ENCODE measurements at regions not wholly inside any gene's neighbourhood (a gene's known extent, or its start where the extent isn't known, plus 50 kb on each side); places are given as distances from the start of the nearest gene placed in this dataset.

DNA sequence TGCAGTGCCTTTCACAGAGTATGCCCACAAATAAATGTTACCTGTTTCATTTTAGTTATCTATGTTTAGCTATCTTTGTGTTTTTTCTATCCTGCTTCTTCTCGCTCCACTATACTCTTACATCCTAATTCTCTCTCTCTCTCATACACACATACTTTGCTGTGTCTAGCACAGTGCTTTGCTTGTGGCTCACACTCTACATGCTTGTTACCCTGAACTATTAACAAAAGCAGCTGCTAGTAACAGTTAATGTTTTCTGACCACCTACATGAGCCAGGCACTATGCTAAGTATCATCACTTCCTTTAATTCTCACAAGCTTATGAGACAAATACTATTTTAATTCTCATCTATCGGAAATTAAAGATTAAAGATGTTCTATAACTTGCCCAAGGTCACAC, 390.5 kb upstream of the HNRNPA3 start:
- H2AFZ ChIP-seq (ENCODE audit: low read length, unreplicated experiment): no peak overlapping the region
- no peak overlapping the region for H3K27ac ChIP-seq (ENCODE audit: low read depth, low read length)
- no peak overlapping the region for H3K4me3 ChIP-seq (ENCODE audit: low read depth, low read length)

DNA sequence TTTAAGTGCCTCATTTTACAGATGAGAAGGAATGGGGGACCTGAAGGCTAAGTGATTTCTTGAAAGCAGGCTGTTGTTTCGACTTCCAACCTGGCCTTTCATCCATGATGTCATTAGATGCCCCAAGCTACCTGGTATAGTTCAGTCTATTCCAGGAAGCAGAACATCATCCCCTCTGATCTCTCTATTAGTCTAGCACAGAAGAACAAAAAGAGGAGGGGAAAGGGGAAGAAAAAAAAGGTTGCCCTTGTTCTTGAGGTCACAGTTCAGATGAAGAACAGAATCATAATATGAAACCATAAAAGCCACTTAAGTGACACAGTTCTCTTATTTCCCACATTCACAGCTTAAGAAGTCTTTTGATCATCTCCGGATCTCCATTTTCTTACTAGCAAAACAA, 386.2 kb upstream of the HNRNPA3 start:
- no peak overlapping the region for H2AFZ ChIP-seq (ENCODE audit: low read length, unreplicated experiment)
- H3K4me1 ChIP-seq (ENCODE audit: control insufficient read depth, insufficient read depth, low read length, unreplicated experiment): no peaks in the 10 kb centered on the region
- no peak overlapping the region for H3K4me3 ChIP-seq (ENCODE audit: low read depth, low read length)
- no peaks in the 10 kb centered on the region for H3K36me3 ChIP-seq (ENCODE audit: insufficient read depth, low read length)
- peaks cover 87% of the 10 kb centered on the region for H3K27me3 ChIP-seq (ENCODE audit: insufficient read depth, low read length)
- no peaks in the 10 kb centered on the region for H3K79me2 ChIP-seq (ENCODE audit: control insufficient read depth, insufficient read depth, low read length, unreplicated experiment)
- no peak overlapping the region for H3K27ac ChIP-seq (ENCODE audit: low read depth, low read length)

More for the DNA sequence above, 390.5 kb upstream of the HNRNPA3 start:
- Histone ChIP-seq H3K4me1 (ENCODE audit: control insufficient read depth, insufficient read depth, low read length, unreplicated experiment) (no peaks in the 10 kb centered on the region), H3K36me3 (ENCODE audit: insufficient read depth, low read length) (no peaks in the 10 kb centered on the region), H3K79me2 (ENCODE audit: control insufficient read depth, insufficient read depth, low read length, unreplicated experiment) (no peaks in the 10 kb centered on the region), H3K27me3 (ENCODE audit: insufficient read depth, low read length) (peaks cover 76% of the 10 kb centered on the region)

DNA sequence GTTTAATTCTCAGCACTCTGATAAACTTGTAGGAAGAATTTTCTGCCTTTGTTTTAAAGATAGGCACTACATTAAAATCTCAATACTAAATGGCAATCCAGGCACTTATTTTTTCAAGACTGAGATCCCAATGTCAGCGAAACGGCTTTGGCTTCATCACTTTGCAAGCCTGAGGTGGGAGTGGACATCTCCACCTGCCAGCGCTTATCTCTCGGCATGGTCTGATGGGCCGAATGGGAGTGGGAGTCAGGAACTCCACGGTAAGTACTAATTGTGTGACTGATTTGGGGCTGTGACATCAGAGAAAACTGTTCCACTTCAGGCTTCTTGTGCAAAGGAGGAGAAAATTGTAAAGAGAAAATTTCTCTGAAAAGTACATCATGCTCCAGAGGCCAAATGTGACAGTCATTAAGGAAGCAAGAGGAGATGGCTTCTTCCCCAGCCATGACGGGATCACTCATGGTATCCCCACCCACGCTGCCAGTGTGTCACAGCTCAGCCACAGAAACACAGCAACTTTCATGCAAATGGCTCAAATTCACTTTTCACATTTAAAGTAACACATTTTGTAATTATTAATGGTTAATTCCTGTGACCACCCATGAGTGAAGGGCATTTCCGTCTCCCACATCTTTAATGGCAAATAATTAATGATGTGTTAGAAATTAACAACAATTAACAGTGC, 385.5 kb upstream of the HNRNPA3 start:
- Histone ChIP-seq H3K27ac (ENCODE audit: low read depth, low read length) (no peak overlapping the region), H3K79me2 (ENCODE audit: control insufficient read depth, insufficient read depth, low read length, unreplicated experiment) (no peaks in the 10 kb centered on the region), H2AFZ (ENCODE audit: low read length, unreplicated experiment) (no peak overlapping the region), H3K4me1 (ENCODE audit: control insufficient read depth, insufficient read depth, low read length, unreplicated experiment) (no peaks in the 10 kb centered on the region), H3K27me3 (ENCODE audit: insufficient read depth, low read length) (peaks cover 83% of the 10 kb centered on the region), H3K36me3 (ENCODE audit: insufficient read depth, low read length) (no peaks in the 10 kb centered on the region), H3K4me3 (ENCODE audit: low read depth, low read length) (no peak overlapping the region)

DNA sequence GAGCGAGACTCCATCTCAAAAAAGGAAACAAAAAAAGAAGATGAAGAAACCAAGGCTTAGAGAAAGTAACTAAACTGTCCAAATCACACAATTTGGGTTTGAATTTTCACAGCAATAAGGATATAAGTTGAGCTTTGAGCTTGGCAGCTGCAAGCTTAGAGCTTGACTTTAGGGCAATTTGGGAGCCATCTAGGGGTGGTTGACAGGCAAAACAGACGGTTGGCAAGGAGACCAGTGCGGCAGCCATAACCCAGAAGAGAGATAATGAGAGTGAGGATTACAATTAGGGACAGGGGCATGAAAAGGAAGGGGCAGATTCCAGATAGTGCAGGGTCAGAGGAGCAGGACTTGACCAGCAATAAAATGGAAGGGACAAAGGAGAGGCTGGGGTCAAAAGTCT, 382.2 kb upstream of the HNRNPA3 start:
- no peaks in the 10 kb centered on the region for H3K36me3 ChIP-seq (ENCODE audit: insufficient read depth, low read length)
- no peak overlapping the region for H3K4me3 ChIP-seq (ENCODE audit: low read depth, low read length)
- H3K79me2 ChIP-seq (ENCODE audit: control insufficient read depth, insufficient read depth, low read length, unreplicated experiment): no peaks in the 10 kb centered on the region
- H3K4me1 ChIP-seq (ENCODE audit: control insufficient read depth, insufficient read depth, low read length, unreplicated experiment): no peaks in the 10 kb centered on the region
- H3K27me3 ChIP-seq (ENCODE audit: insufficient read depth, low read length): peaks cover 63% of the 10 kb centered on the region
- no peak overlapping the region for H2AFZ ChIP-seq (ENCODE audit: low read length, unreplicated experiment)
- no peak overlapping the region for H3K27ac ChIP-seq (ENCODE audit: low read depth, low read length)

DNA sequence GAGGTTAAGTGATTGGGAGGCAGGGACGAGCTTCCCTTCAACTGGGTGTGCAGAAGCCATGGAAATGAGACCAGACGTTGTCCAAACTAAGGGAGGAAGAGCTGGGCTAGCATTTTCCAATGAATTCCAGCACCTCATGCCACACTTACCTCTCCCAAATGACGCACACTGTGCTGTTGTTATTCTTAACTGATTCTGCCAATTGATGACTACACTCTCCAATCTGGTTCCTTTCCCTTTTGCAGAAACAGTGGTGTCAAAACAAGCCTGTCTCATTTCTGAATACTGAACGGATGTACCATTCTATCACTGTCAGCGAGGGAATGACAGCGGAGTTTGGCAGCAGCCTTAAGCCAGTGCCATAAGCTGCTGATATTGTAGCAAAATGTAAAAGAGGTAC, 380.5 kb upstream of the HNRNPA3 start:
- no peaks in the 10 kb centered on the region for H3K36me3 ChIP-seq (ENCODE audit: insufficient read depth, low read length)
- H3K27ac ChIP-seq (ENCODE audit: low read depth, low read length): no peak overlapping the region
- peaks cover 59% of the 10 kb centered on the region for H3K27me3 ChIP-seq (ENCODE audit: insufficient read depth, low read length)
- H3K4me1 ChIP-seq (ENCODE audit: control insufficient read depth, insufficient read depth, low read length, unreplicated experiment): no peaks in the 10 kb centered on the region
- no peak overlapping the region for H2AFZ ChIP-seq (ENCODE audit: low read length, unreplicated experiment)
- H3K4me3 ChIP-seq (ENCODE audit: low read depth, low read length): no peak overlapping the region
- no peaks in the 10 kb centered on the region for H3K79me2 ChIP-seq (ENCODE audit: control insufficient read depth, insufficient read depth, low read length, unreplicated experiment)

DNA sequence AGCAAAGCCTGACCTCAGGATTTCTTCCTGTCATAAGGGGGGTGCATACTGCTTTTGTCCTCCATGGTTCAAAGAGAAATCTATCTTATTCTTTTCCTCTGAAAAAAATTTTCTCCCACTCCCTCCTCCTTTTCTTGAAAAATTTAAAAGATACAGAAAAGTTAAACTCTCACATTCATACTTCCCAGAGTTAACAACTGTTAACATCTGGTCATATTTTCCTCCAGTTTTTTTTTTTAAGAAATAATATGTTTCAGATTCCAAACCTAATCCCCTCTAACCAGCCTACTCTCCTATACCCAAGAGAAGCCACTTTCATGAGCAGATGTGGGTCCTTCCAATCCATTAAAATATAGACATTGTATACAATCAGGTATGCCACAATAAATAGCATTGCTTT, 378.9 kb upstream of the HNRNPA3 start:
- Histone ChIP-seq H3K79me2 (ENCODE audit: control insufficient read depth, insufficient read depth, low read length, unreplicated experiment) (no peaks in the 10 kb centered on the region), H3K4me3 (ENCODE audit: low read depth, low read length) (no peak overlapping the region), H3K27me3 (ENCODE audit: insufficient read depth, low read length) (peaks cover 52% of the 10 kb centered on the region), H3K27ac (ENCODE audit: low read depth, low read length) (no peak overlapping the region), H3K36me3 (ENCODE audit: insufficient read depth, low read length) (no peaks in the 10 kb centered on the region), H3K4me1 (ENCODE audit: control insufficient read depth, insufficient read depth, low read length, unreplicated experiment) (no peaks in the 10 kb centered on the region), H2AFZ (ENCODE audit: low read length, unreplicated experiment) (no peak overlapping the region)

DNA sequence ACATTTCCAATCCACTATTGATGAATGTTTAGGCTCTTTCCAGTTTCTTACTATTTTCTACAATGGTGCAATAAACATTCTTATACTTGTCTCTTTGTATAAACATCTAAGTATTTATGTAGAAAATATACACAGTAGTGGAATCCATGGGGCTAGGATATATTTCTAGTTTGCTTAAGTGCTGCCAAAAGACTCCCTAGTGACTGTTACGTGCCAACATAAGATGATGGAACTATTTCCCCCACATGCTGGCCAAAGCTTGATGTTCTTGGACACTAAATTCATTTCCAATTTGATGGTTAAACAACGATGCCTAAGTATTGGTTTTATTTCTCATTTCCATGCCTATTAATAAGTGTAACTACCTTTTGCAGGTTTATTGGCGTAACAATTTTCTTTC, 378.4 kb upstream of the HNRNPA3 start:
- Histone ChIP-seq H3K27me3 (ENCODE audit: insufficient read depth, low read length) (peaks cover 48% of the 10 kb centered on the region), H3K36me3 (ENCODE audit: insufficient read depth, low read length) (no peaks in the 10 kb centered on the region), H3K79me2 (ENCODE audit: control insufficient read depth, insufficient read depth, low read length, unreplicated experiment) (no peaks in the 10 kb centered on the region), H3K4me1 (ENCODE audit: control insufficient read depth, insufficient read depth, low read length, unreplicated experiment) (no peaks in the 10 kb centered on the region), H3K4me3 (ENCODE audit: low read depth, low read length) (no peak overlapping the region), H3K27ac (ENCODE audit: low read depth, low read length) (no peak overlapping the region), H2AFZ (ENCODE audit: low read length, unreplicated experiment) (no peak overlapping the region)

DNA sequence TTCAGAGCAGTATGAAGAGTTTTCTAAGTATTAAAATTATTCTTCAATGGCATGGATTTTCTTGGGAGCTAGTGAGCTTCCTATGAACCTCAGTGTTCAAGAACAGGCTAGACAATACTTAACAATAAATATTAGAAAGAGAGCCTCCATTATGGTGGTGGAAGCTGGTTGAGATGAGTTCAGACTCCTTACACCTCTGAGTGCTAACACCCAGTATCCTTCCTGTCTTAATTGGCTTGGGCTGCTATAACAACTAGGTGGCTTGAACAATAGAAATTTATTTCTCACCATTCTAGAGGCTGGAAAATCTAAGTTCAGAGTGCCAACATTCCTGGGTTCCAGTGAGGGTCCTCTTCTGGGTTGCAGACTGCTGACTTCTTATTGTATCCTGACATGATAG, 369.4 kb upstream of the HNRNPA3 start:
- no peaks in the 10 kb centered on the region for H3K4me1 ChIP-seq (ENCODE audit: control insufficient read depth, insufficient read depth, low read length, unreplicated experiment)
- H2AFZ ChIP-seq (ENCODE audit: low read length, unreplicated experiment): no peak overlapping the region
- no peak overlapping the region for H3K27ac ChIP-seq (ENCODE audit: low read depth, low read length)
- no peaks in the 10 kb centered on the region for H3K36me3 ChIP-seq (ENCODE audit: insufficient read depth, low read length)
- H3K4me3 ChIP-seq (ENCODE audit: low read depth, low read length): no peak overlapping the region
- H3K27me3 ChIP-seq (ENCODE audit: insufficient read depth, low read length): peaks cover 66% of the 10 kb centered on the region
- no peaks in the 10 kb centered on the region for H3K79me2 ChIP-seq (ENCODE audit: control insufficient read depth, insufficient read depth, low read length, unreplicated experiment)

DNA sequence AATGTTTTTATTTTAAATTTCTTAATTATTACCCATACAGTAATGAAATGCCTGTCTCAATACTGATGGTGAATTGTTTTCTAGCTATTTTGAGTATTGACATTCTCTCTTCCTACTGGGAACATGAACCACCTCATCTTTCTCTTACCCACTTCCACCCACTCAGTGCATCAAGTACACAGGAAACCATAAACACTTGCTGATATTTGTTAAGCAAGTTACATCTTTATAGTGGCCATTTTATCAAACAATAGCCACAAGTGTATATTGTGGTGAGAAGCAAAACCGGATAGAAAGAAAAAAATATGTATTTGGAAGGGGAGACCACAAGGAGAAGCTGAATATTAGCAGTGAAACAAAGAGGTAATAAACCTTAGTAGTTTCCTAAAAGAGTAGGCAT, 368.1 kb upstream of the HNRNPA3 start:
- H3K36me3 ChIP-seq (ENCODE audit: insufficient read depth, low read length): no peaks in the 10 kb centered on the region
- no peaks in the 10 kb centered on the region for H3K4me1 ChIP-seq (ENCODE audit: control insufficient read depth, insufficient read depth, low read length, unreplicated experiment)
- H3K27me3 ChIP-seq (ENCODE audit: insufficient read depth, low read length): peaks cover 69% of the 10 kb centered on the region
- H3K27ac ChIP-seq (ENCODE audit: low read depth, low read length): no peak overlapping the region
- H2AFZ ChIP-seq (ENCODE audit: low read length, unreplicated experiment): no peak overlapping the region
- H3K79me2 ChIP-seq (ENCODE audit: control insufficient read depth, insufficient read depth, low read length, unreplicated experiment): no peaks in the 10 kb centered on the region
- H3K4me3 ChIP-seq (ENCODE audit: low read depth, low read length): no peak overlapping the region

DNA sequence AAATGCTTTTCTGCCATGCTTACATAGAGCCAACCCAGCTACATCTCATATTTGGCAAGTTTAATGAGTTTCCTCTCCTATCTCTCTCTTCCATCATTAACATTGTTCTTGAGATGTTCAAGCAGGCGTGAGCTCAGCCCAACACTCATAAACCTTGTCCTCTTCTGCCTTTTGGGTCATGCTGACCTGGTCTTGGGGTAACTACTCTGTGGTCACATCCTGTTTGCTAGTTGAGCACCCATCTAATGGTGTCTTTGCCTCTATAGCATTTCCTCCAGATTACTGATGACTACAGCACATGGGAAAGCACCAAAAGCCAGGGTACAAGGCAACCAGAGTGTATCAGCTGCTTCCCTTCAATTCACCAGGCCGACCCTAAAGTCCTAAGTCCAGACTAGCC, 366.9 kb upstream of the HNRNPA3 start:
- H3K79me2 ChIP-seq (ENCODE audit: control insufficient read depth, insufficient read depth, low read length, unreplicated experiment): no peaks in the 10 kb centered on the region
- no peaks in the 10 kb centered on the region for H3K4me1 ChIP-seq (ENCODE audit: control insufficient read depth, insufficient read depth, low read length, unreplicated experiment)
- no peaks in the 10 kb centered on the region for H3K36me3 ChIP-seq (ENCODE audit: insufficient read depth, low read length)
- no peak overlapping the region for H3K4me3 ChIP-seq (ENCODE audit: low read depth, low read length)
- H3K27me3 ChIP-seq (ENCODE audit: insufficient read depth, low read length): peaks cover 68% of the 10 kb centered on the region
- no peak overlapping the region for H3K27ac ChIP-seq (ENCODE audit: low read depth, low read length)
- no peak overlapping the region for H2AFZ ChIP-seq (ENCODE audit: low read length, unreplicated experiment)

DNA sequence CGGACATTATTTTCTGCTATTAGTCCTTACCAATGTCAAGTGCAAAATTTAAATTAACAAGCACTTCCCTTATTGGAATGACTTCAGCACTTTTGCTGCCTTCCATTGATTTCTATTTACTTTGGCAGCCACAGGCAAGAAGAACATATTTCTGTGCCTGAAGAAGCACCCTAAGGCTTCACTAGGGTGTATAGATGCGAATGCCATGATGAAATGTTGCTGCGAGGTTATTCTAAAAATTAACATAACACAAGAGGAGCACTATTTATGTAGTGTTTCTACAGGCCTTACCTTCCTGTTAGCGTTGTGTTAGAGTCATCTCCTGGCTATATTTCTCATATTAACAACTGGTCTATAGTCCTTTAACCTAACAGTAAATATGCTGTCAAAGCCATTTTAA, 365.0 kb upstream of the HNRNPA3 start:
- H3K79me2 ChIP-seq (ENCODE audit: control insufficient read depth, insufficient read depth, low read length, unreplicated experiment): no peaks in the 10 kb centered on the region
- H3K27ac ChIP-seq (ENCODE audit: low read depth, low read length): no peak overlapping the region
- H3K27me3 ChIP-seq (ENCODE audit: insufficient read depth, low read length): peaks cover 59% of the 10 kb centered on the region
- H3K4me3 ChIP-seq (ENCODE audit: low read depth, low read length): no peak overlapping the region
- H2AFZ ChIP-seq (ENCODE audit: low read length, unreplicated experiment): no peak overlapping the region
- H3K4me1 ChIP-seq (ENCODE audit: control insufficient read depth, insufficient read depth, low read length, unreplicated experiment): no peaks in the 10 kb centered on the region
- H3K36me3 ChIP-seq (ENCODE audit: insufficient read depth, low read length): no peaks in the 10 kb centered on the region

Measured in ACC112 (cell line).